Panc1 (cell line): ENCODE measurements at regions not wholly inside any gene's neighbourhood (a gene's known extent, or its start where the extent isn't known, plus 50 kb on each side); places are given as distances from the start of the nearest gene placed in this dataset.
"Not testable (repeated sequence)": the region's sequence is repeated elsewhere in the genome, so short reads cannot be mapped to it uniquely, and the experiment has no call there.

Experiments
- ATAC-seq: fragments of 200-7000 bp; cut with Tn5 transposase; 2 replicates; pipeline ENCODE4 v1.9.1; 2020; ENCODE audit warnings: mild to moderate bottlenecking, moderate library complexity
- BruUV-seq: library from RNA; stranded (reverse); fragments of 400-500 nt; replicated peaks from 2 replicates; lab custom pipeline; 2021; lab: Mats Ljungman, UMichigan
- CTCF ChIA-PET: fragments of 300-600 bp; sonication (Branson Sonifier 250); formaldehyde crosslinking; loops from one replicate; lab custom pipeline; 2022; ENCODE audit warnings: antibody characterized with exemption; lab: Charles Lee
- POLR2A ChIA-PET: fragments of 300-600 bp; sonication (Branson Sonifier 250); formaldehyde crosslinking; loops from one replicate; lab custom pipeline; 2022; ENCODE audit warnings: antibody characterized with exemption; lab: Charles Lee
- DNase-seq: peaks from one replicate; pipeline ENCODE4 v3.0.0-alpha.2; 2010; ENCODE audit warnings: low read depth, low spot score
- H3K27ac ChIP-seq: 2 replicates; pipeline ENCODE4 v1.5.1; 2011; ENCODE audit warnings: mild to moderate bottlenecking, low read length, inconsistent platforms
- H3K27me3 ChIP-seq: fragments of 200-500 bp; sonication (Bioruptor generic); 2 replicates; pipeline ENCODE4 v1.6.0; 2014; ENCODE audit warnings: low read length, inconsistent platforms; ENCODE audit not compliant: control insufficient read depth, insufficient read depth
- H3K36me3 ChIP-seq: fragments of 200-500 bp; sonication (Bioruptor generic); 2 replicates; pipeline ENCODE4 v1.5.1; 2014; ENCODE audit warnings: inconsistent platforms, mild to moderate bottlenecking, low read length, moderate library complexity; ENCODE audit not compliant: control insufficient read depth, insufficient read depth
- H3K4me1 ChIP-seq: 2 replicates; pipeline ENCODE4 v1.5.1; 2011; ENCODE audit warnings: inconsistent platforms, mild to moderate bottlenecking, low read length, moderate library complexity; ENCODE audit not compliant: control insufficient read depth, insufficient read depth
- H3K4me3 ChIP-seq, 2 experiments: 2 replicates each; pipeline ENCODE4 v1.5.1; 2011 to 2012; ENCODE audit warnings: low read depth in 2 of 2, low read length in 2 of 2, mild to moderate bottlenecking in 2 of 2, inconsistent platforms in 1 of 2, moderate library complexity in 1 of 2
- H3K9me3 ChIP-seq: fragments of 200-500 bp; sonication (Bioruptor generic); 2 replicates; pipeline ENCODE4 v1.5.1; 2014; ENCODE audit warnings: low read depth, mild to moderate bottlenecking, inconsistent platforms, low read length, moderate library complexity; ENCODE audit not compliant: control insufficient read depth, insufficient read depth
- CTCF ChIP-seq: fragments of 450-650 bp; IDR thresholded peaks from 2 replicates; pipeline ENCODE4 v1.5.1; 2017; ENCODE audit warnings: mild to moderate bottlenecking
- POLR2AphosphoS5 ChIP-seq: IDR thresholded peaks from 2 replicates; pipeline ENCODE4 v1.6.1; 2012; ENCODE audit warnings: mild to moderate bottlenecking, low read depth, low read length, moderate library complexity
- REST ChIP-seq, 2 experiments: IDR thresholded peaks; 2 replicates each; pipeline ENCODE4 v1.6.1; 2011 to 2012; ENCODE audit warnings: low read depth in 2 of 2, control low read depth in 1 of 2, low read length in 1 of 2, mild to moderate bottlenecking in 1 of 2, moderate library complexity in 1 of 2; ENCODE audit not compliant: insufficient read depth in 1 of 2
- SIN3A ChIP-seq: IDR thresholded peaks from 2 replicates; pipeline ENCODE4 v1.6.1; 2012; ENCODE audit warnings: low read depth, mild to moderate bottlenecking, low read length, moderate library complexity, borderline replicate concordance; ENCODE audit not compliant: insufficient read depth
- TCF7L2 ChIP-seq: IDR thresholded peaks from 2 replicates; pipeline ENCODE4 v1.6.1; 2011; ENCODE audit warnings: mild to moderate bottlenecking, low read depth, low read length, inconsistent platforms
- in situ Hi-C: cut with HindIII; loops from 2 replicates; pipeline ENCODE4 v1.10.0; 2016; ENCODE audit warnings: low sequenced_read_pairs, low pct_unique_long_range_greater_than_20kb
- intact Hi-C: fragments of 100-400 bp; cut with micrococcal nuclease; formaldehyde crosslinking; loops from one replicate; pipeline ENCODE4 v1.10.0; 2022; ENCODE audit not compliant: unreplicated experiment

GRCh38 chr12:131646444-131646843, 64.4 kb upstream of the SFSWAP start:
- H3K27ac ChIP-seq, ATAC-seq, H3K36me3 ChIP-seq, H3K27me3 ChIP-seq, H3K4me3 ChIP-seq, H3K9me3 ChIP-seq, POLR2A ChIA-PET, CTCF ChIA-PET, BruUV-seq, DNase-seq, intact Hi-C loops, H3K4me1 ChIP-seq, in situ Hi-C loops: not testable (repeated sequence)
- peak in 1 of 2 experiments; percentile 53; a peak in 1 of 4 replicates for TF ChIP-seq REST (IDR thresholded peaks at IDR 0.05; ENCODE audit: insufficient read depth in 1 of 2, low read depth in 2 of 2, low read length in 1 of 2)

- no peaks in the 10 kb centered on the region for H3K9me3 ChIP-seq
- ChIA-PET POLR2A (no interaction called here), CTCF (no interaction called here)
- in situ Hi-C loops (no loop called here), intact Hi-C loops (no loop called here)
- H3K4me1 ChIP-seq = no peaks in the 10 kb centered on the region
- BruUV-seq = no TSS peak
- H3K36me3 ChIP-seq = no peaks in the 10 kb centered on the region
- H3K4me3 ChIP-seq = no peak overlapping the region
- ATAC-seq (no peak), DNase-seq (no peak)
- H3K27me3 ChIP-seq = no peaks in the 10 kb centered on the region
- TF ChIP-seq SIN3A (no peak), REST (IDR thresholded peaks at IDR 0.05; ENCODE audit: insufficient read depth in 1 of 2, low read depth in 2 of 2, low read length in 1 of 2) (no peak), POLR2AphosphoS5 (no peak), TCF7L2 (no peak), CTCF (no peak)
- no peak overlapping the region for H3K27ac ChIP-seq
Measured at GRCh38 chr12:131647667-131648066, 63.2 kb upstream of the SFSWAP start.

DNA sequence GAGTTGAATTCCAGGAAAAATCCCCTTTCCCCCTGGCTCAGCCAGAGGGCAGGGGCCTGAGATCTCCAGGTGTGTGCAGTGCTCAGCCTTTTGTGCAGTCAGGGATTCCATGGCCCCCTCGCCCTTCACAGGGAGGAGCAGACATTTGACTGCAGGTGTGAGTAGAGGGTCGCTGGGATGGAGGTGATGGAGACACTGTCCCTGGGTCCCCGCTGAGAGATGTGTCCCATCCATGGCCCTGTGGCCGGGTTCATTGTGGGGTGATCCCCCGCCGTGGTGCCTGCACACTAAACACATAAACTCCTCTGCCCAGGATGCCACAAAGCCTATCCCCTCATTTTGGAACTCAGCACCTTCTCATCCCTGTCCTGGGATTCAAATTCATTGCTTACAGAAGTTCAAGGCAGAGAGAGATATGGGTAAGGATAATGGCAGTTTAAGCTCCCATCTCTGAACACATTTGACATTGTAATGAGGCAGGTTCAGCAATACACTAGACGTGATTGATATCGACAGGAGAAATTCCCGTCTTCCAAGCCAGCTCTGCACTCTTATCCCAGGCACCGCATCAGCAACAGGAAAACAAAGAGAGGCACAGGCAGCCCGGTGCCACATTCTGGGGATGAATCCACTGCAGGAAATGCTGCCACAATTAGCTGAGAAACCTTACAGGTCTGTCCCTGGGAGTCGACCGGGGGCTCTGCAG, 55.3 kb upstream of the SFSWAP start:
- ATAC-seq, H3K4me1 ChIP-seq, H3K27ac ChIP-seq, H3K9me3 ChIP-seq, CTCF ChIA-PET, H3K27me3 ChIP-seq, BruUV-seq, POLR2A ChIA-PET, H3K36me3 ChIP-seq, DNase-seq, intact Hi-C loops, H3K4me3 ChIP-seq, in situ Hi-C loops: not testable (repeated sequence)

DNA sequence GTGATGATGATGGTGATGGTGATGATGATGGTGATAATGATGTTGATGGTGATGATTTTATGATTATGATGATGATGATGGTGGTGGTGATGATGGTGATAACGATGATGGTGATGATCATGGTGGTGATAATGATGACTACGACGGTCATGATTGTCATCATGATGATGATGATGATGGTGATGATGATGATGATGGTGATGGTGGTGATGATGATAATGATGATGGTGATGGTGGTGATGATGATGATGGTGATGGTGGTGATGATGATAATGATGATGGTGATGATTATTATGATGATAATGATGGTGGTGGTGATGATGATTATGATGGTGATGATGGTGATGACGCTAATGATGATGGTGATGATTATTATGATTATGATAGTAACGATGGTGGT, 54.1 kb upstream of the SFSWAP start:
- H3K27me3 ChIP-seq, in situ Hi-C loops, BruUV-seq, ATAC-seq, H3K27ac ChIP-seq, POLR2A ChIA-PET, H3K4me1 ChIP-seq, CTCF ChIA-PET, H3K4me3 ChIP-seq, DNase-seq, H3K9me3 ChIP-seq, H3K36me3 ChIP-seq, intact Hi-C loops: not testable (repeated sequence)
